ENCODE measurements at regions not wholly inside any gene's neighbourhood (a gene's known extent, or its start where the extent isn't known, plus 50 kb on each side); places are given as distances from the start of the nearest gene placed in this dataset.
"Not testable (repeated sequence)": the region's sequence is repeated elsewhere in the genome, so short reads cannot be mapped to it uniquely, and the experiment has no call there.

- DNase-seq (ENCODE audit: low spot score) (no peak), ATAC-seq (ENCODE audit: low read depth) (no peak)
- Histone ChIP-seq H3K27me3 (ENCODE audit: insufficient read depth, poor library complexity, severe bottlenecking) (no peaks in the 10 kb centered on the region), H3K4me1 (ENCODE audit: insufficient read depth, poor library complexity, severe bottlenecking) (no peaks in the 10 kb centered on the region), H3K36me3 (ENCODE audit: low read depth) (no peaks in the 10 kb centered on the region), H3K9me3 (ENCODE audit: severe bottlenecking) (no peaks in the 10 kb centered on the region), H3K4me3 (ENCODE audit: severe bottlenecking) (no peak overlapping the region), H3K27ac (ENCODE audit: poor library complexity, severe bottlenecking) (no peak overlapping the region)
- TF ChIP-seq, protein P1, sequence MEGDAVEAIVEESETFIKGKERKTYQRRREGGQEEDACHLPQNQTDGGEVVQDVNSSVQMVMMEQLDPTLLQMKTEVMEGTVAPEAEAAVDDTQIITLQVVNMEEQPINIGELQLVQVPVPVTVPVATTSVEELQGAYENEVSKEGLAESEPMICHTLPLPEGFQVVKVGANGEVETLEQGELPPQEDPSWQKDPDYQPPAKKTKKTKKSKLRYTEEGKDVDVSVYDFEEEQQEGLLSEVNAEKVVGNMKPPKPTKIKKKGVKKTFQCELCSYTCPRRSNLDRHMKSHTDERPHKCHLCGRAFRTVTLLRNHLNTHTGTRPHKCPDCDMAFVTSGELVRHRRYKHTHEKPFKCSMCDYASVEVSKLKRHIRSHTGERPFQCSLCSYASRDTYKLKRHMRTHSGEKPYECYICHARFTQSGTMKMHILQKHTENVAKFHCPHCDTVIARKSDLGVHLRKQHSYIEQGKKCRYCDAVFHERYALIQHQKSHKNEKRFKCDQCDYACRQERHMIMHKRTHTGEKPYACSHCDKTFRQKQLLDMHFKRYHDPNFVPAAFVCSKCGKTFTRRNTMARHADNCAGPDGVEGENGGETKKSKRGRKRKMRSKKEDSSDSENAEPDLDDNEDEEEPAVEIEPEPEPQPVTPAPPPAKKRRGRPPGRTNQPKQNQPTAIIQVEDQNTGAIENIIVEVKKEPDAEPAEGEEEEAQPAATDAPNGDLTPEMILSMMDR (IDR thresholded peaks at IDR 0.05; ENCODE audit: poor library complexity, severe bottlenecking): no peak
Observed at GRCh38 chr2:187198136-187198535, 249.9 kb downstream of the CALCRL start.

DNA sequence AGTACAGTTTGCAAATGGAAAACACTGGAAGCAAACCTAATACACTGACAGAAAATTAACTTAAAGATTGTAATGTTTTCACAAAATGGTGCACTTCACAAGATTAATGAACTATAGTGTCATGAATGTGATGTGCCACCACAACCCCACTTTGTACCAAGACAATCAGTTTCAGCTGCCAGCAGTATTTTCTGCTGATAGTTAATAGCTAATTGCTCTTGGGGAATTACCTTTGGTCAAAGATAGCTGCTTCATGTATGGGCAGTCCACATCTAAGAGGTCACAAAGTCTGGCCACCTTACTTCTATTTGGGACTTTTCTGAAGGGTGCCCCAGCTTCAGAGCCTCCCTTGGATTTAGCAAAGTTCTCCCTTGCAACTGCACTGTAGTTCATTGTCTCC lies 254.0 kb downstream of the CALCRL start:
- H3K27me3 ChIP-seq (ENCODE audit: insufficient read depth, poor library complexity, severe bottlenecking): no peaks in the 10 kb centered on the region
- DNase-seq (ENCODE audit: low spot score) (no peak), ATAC-seq (ENCODE audit: low read depth) (no peak)
- H3K9me3 ChIP-seq (ENCODE audit: severe bottlenecking): no peaks in the 10 kb centered on the region
- H3K27ac ChIP-seq (ENCODE audit: poor library complexity, severe bottlenecking): no peak overlapping the region
- TF ChIP-seq, protein P1 (IDR thresholded peaks at IDR 0.05; ENCODE audit: poor library complexity, severe bottlenecking): no peak
- H3K36me3 ChIP-seq (ENCODE audit: low read depth): no peaks in the 10 kb centered on the region
- no peaks in the 10 kb centered on the region for H3K4me1 ChIP-seq (ENCODE audit: insufficient read depth, poor library complexity, severe bottlenecking)
- H3K4me3 ChIP-seq (ENCODE audit: severe bottlenecking): no peak overlapping the region

- TF ChIP-seq, protein P1 (IDR thresholded peaks at IDR 0.05; ENCODE audit: poor library complexity, severe bottlenecking): no peak
- no peak for ATAC-seq (ENCODE audit: low read depth)
- H3K4me3 ChIP-seq (ENCODE audit: severe bottlenecking): no peak overlapping the region
Observed at GRCh38 chr2:187188783-187189631, 259.0 kb downstream of the CALCRL start.

GRCh38 chr2:187187519-187187918 lies 260.5 kb downstream of the CALCRL start:
- Histone ChIP-seq H3K36me3 (ENCODE audit: low read depth) (no peaks in the 10 kb centered on the region), H3K4me1 (ENCODE audit: insufficient read depth, poor library complexity, severe bottlenecking) (no peaks in the 10 kb centered on the region), H3K27me3 (ENCODE audit: insufficient read depth, poor library complexity, severe bottlenecking) (no peaks in the 10 kb centered on the region), H3K9me3 (ENCODE audit: severe bottlenecking) (no peaks in the 10 kb centered on the region), H3K4me3 (ENCODE audit: severe bottlenecking) (no peak overlapping the region), H3K27ac (ENCODE audit: poor library complexity, severe bottlenecking) (no peak overlapping the region)
- TF ChIP-seq, protein P1 (IDR thresholded peaks at IDR 0.05; ENCODE audit: poor library complexity, severe bottlenecking): no peak
- ATAC-seq (ENCODE audit: low read depth) (no peak), DNase-seq (ENCODE audit: low spot score) (no peak)

More at GRCh38 chr2:187188783-187189631, 259.0 kb downstream of the CALCRL start:
- DNase-seq (ENCODE audit: low spot score): no peak
- Histone ChIP-seq H3K36me3 (ENCODE audit: low read depth) (no peaks in the 10 kb centered on the region), H3K9me3 (ENCODE audit: severe bottlenecking) (no peaks in the 10 kb centered on the region), H3K27ac (ENCODE audit: poor library complexity, severe bottlenecking) (no peak overlapping the region), H3K4me1 (ENCODE audit: insufficient read depth, poor library complexity, severe bottlenecking) (no peaks in the 10 kb centered on the region), H3K27me3 (ENCODE audit: insufficient read depth, poor library complexity, severe bottlenecking) (no peaks in the 10 kb centered on the region)

DNA sequence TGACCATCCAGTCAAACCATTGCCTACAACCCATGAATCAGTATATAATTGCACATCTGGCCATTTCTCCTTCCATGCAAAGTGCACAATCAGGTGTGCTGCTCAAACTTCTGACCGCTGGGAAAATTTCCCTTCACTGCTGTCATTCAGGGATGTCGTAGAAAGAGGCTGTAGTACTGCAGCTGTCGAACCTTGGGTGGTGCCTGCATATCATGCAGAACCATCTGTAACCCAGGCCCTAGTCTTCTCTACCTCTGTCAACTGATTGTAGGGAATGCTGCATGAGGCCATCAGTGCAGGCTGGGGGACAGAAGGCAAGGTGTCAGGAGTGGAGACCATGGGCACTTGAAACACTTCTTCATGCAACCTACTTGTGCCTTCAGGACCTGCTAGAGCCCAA lies 267.5 kb downstream of the CALCRL start:
- DNase-seq (ENCODE audit: low spot score): no peak
- TF ChIP-seq, protein P1 (IDR thresholded peaks at IDR 0.05; ENCODE audit: poor library complexity, severe bottlenecking): no peak
- Histone ChIP-seq H3K27ac (ENCODE audit: poor library complexity, severe bottlenecking) (no peak overlapping the region), H3K4me1 (ENCODE audit: insufficient read depth, poor library complexity, severe bottlenecking) (no peaks in the 10 kb centered on the region), H3K4me3 (ENCODE audit: severe bottlenecking) (no peak overlapping the region), H3K9me3 (ENCODE audit: severe bottlenecking) (no peaks in the 10 kb centered on the region), H3K36me3 (ENCODE audit: low read depth) (no peaks in the 10 kb centered on the region), H3K27me3 (ENCODE audit: insufficient read depth, poor library complexity, severe bottlenecking) (no peaks in the 10 kb centered on the region)
- ATAC-seq (ENCODE audit: low read depth): no peak

GRCh38 chr2:187178876-187179275 lies 269.2 kb downstream of the CALCRL start:
- not testable (repeated sequence) for H3K27me3 ChIP-seq (ENCODE audit: insufficient read depth, poor library complexity, severe bottlenecking); H3K36me3 ChIP-seq (ENCODE audit: low read depth); H3K9me3 ChIP-seq (ENCODE audit: severe bottlenecking); H3K4me3 ChIP-seq (ENCODE audit: severe bottlenecking); H3K4me1 ChIP-seq (ENCODE audit: insufficient read depth, poor library complexity, severe bottlenecking); H3K27ac ChIP-seq (ENCODE audit: poor library complexity, severe bottlenecking); DNase-seq (ENCODE audit: low spot score); ATAC-seq (ENCODE audit: low read depth)
